Mononuclear cell (primary cell): ENCODE measurements at regions not wholly inside any gene's neighbourhood (a gene's known extent, or its start where the extent isn't known, plus 50 kb on each side); places are given as distances from the start of the nearest gene placed in this dataset.

Source experiments
- H3K27me3 ChIP-seq: 2 replicates; pipeline ENCODE4 v1.6.0; 2011; ENCODE audit warnings: low read length, control low read depth; ENCODE audit not compliant: insufficient read depth
- H3K4me1 ChIP-seq: 2 replicates; pipeline ENCODE4 v1.5.1; 2011; ENCODE audit warnings: mild to moderate bottlenecking, low read length, control low read depth; ENCODE audit not compliant: insufficient read depth
- H3K4me3 ChIP-seq: 2 replicates; pipeline ENCODE4 v1.5.1; 2011; ENCODE audit warnings: mild to moderate bottlenecking, low read length, moderate library complexity
- H3K9me3 ChIP-seq: 2 replicates; pipeline ENCODE4 v1.5.1; 2011; ENCODE audit warnings: low read depth, mild to moderate bottlenecking, control low read depth, low read length

GRCh38 chr9:118929287-118929686 lies 439.9 kb downstream of the BRINP1 start:
- Histone ChIP-seq H3K4me3 (no peak overlapping the region), H3K4me1 (no peaks in the 10 kb centered on the region), H3K9me3 (no peaks in the 10 kb centered on the region), H3K27me3 (no peaks in the 10 kb centered on the region)

DNA sequence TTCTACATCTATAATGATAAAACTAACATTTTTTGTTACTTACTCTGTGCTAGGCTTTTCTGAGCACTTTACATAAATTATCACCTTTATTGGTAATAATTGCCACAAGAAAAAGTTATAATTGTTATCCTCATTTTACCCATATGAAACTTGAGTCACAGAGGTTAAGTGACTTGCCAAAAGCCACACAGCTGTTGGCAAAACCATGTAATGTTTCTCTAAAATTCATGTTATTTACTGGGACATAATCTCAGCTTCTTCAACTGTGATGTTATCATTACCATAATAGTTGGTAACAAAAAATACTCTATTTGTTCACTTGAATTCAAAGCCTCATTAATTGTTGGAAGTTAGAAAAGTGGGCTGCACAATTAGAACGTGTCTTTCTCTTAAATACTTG lies 437.3 kb downstream of the BRINP1 start:
- no peaks in the 10 kb centered on the region for H3K4me1 ChIP-seq
- H3K27me3 ChIP-seq: no peaks in the 10 kb centered on the region
- H3K4me3 ChIP-seq: no peak overlapping the region
- H3K9me3 ChIP-seq: no peaks in the 10 kb centered on the region

DNA sequence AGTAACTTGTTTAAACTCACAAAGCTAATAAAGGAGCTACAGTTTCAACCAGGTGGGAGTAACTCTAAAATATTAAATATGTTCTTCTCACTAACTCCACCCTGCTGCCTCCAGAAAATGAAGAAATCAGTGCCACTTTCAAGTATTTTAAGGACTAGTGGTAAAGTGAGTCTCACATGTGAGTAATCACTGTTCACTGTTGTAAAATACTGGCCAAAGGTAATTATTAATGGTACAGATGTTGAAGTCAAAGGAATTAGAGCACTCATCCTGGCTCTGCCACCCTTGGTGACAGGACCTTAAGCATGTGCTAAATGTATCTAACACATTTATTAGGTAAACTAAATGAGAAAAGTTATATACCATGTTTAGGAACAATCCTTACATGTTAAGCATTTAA lies 430.7 kb downstream of the BRINP1 start:
- H3K9me3 ChIP-seq: no peaks in the 10 kb centered on the region

DNA sequence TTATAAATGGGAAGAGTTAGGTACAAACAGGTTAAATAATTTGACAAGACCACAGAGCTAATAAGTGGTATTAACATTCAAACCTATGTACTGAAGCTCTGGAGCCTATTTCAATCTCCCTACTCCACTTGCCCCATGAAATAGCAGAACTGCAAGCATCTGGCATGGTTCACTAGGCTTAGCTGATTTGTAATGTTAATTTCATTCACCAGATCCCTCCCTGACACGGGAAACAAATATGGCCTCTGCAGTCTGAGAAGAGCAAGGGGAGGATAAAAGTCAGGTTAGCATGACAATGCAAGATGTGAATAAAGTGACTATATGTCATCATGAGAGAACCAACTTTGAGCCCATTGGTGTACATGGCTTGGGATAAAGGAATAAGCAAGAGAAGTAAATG lies 428.8 kb downstream of the BRINP1 start:
- H3K9me3 ChIP-seq: no peaks in the 10 kb centered on the region
- no peaks in the 10 kb centered on the region for H3K27me3 ChIP-seq
- no peaks in the 10 kb centered on the region for H3K4me1 ChIP-seq
- no peak overlapping the region for H3K4me3 ChIP-seq

More for the DNA sequence above, 430.7 kb downstream of the BRINP1 start:
- no peak overlapping the region for H3K4me3 ChIP-seq
- no peaks in the 10 kb centered on the region for H3K4me1 ChIP-seq
- no peaks in the 10 kb centered on the region for H3K27me3 ChIP-seq

DNA sequence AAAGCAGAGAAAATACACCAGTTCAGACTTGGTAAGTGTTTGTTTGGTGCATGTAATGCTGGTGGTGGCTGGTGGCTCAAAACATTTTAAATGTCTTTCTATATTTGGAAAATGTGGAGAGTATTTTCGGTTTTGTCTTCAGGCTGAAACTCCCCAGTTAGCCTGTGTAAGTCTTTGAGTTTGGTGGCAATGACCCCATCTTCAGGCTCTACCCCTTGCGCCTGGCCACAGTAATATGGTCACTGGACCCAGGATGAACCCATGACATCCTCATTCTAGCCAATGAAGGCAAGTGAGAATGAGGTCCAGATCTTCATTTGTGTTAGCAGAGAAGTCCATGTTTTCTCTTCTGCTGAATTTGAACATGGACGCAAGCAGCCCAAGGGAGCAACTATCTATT lies 422.6 kb downstream of the BRINP1 start:
- no peaks in the 10 kb centered on the region for H3K4me1 ChIP-seq
- no peak overlapping the region for H3K4me3 ChIP-seq
- H3K27me3 ChIP-seq: no peaks in the 10 kb centered on the region
- H3K9me3 ChIP-seq: no peaks in the 10 kb centered on the region

DNA sequence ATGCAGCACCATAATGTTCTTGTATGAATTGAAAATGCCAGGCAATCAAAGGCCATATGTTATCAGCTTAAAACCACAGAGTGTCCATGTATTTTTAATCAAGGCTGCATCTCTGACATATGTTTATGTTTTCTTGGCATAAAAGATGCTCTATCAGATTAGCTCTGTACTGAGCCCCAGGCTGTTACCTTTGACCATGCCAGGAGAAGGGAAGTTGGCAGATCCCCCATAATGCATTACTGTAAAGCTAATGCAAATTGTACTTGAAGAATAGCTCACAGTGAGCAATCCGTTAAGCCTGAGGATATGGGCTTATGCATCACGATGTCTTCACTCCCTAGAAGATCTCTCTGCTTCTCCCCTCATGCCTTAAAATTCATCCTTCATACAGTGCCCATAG lies 414.4 kb downstream of the BRINP1 start:
- H3K9me3 ChIP-seq: no peaks in the 10 kb centered on the region
- H3K27me3 ChIP-seq: no peaks in the 10 kb centered on the region
- H3K4me1 ChIP-seq: no peaks in the 10 kb centered on the region
- H3K4me3 ChIP-seq: no peak overlapping the region

DNA sequence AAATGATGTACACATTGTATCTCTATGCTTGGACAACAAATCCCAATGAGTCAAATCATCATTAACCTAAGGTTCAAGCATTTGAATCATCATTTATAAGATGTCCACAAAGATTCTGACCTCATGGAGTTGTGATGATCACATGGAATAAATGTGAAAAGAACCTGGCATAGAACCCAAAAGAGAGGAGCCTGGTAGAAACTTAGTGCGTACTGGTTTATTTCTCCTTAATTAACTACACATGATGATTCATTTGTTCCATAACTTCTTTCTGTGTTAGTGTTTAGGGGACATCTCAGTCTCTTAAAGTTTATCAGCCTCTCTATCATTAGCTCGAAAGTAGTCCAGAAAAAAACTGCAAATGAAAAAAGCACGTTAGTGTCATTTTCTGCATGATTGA lies 411.6 kb downstream of the BRINP1 start:
- Histone ChIP-seq H3K4me1 (no peaks in the 10 kb centered on the region), H3K4me3 (no peak overlapping the region), H3K27me3 (no peaks in the 10 kb centered on the region), H3K9me3 (no peaks in the 10 kb centered on the region)

GRCh38 chr9:118959366-118959765 lies 409.9 kb downstream of the BRINP1 start:
- H3K4me1 ChIP-seq: no peaks in the 10 kb centered on the region
- H3K9me3 ChIP-seq: no peaks in the 10 kb centered on the region
- H3K27me3 ChIP-seq: no peaks in the 10 kb centered on the region
- H3K4me3 ChIP-seq: no peak overlapping the region

- no peak overlapping the region for H3K4me3 ChIP-seq
- H3K9me3 ChIP-seq: no peaks in the 10 kb centered on the region
- H3K27me3 ChIP-seq: no peaks in the 10 kb centered on the region
- H3K4me1 ChIP-seq: no peaks in the 10 kb centered on the region
Measured at GRCh38 chr9:118961857-118962256, 407.4 kb downstream of the BRINP1 start.

- H3K4me1 ChIP-seq: no peaks in the 10 kb centered on the region
- no peaks in the 10 kb centered on the region for H3K9me3 ChIP-seq
- H3K27me3 ChIP-seq: no peaks in the 10 kb centered on the region
- no peak overlapping the region for H3K4me3 ChIP-seq
Measured at GRCh38 chr9:118962426-118962825, 406.8 kb downstream of the BRINP1 start.

DNA sequence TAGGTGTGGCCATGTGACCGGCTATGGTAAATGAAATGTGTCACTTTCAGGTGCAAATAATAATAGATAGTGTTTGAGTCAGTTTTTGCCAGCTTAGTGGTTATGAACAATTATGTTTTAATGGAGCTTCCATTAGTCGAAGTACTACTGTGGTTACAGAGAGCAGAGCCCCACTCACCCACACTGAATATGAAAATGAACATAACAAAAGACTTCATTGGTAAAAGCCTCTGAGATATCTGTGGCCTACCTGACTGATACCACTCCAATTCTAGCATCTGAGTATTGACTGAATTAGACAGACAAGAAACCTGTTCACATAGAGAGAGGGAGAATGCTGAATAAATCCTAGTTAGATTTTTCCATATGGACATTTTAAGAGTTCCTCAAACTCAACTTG lies 405.6 kb downstream of the BRINP1 start:
- Histone ChIP-seq H3K27me3 (no peaks in the 10 kb centered on the region), H3K4me1 (no peaks in the 10 kb centered on the region), H3K9me3 (no peaks in the 10 kb centered on the region), H3K4me3 (no peak overlapping the region)

- H3K4me1 ChIP-seq: no peaks in the 10 kb centered on the region
- no peaks in the 10 kb centered on the region for H3K9me3 ChIP-seq
- no peak overlapping the region for H3K4me3 ChIP-seq
- no peaks in the 10 kb centered on the region for H3K27me3 ChIP-seq
Measured at GRCh38 chr9:118967901-118968300, 401.3 kb downstream of the BRINP1 start.

DNA sequence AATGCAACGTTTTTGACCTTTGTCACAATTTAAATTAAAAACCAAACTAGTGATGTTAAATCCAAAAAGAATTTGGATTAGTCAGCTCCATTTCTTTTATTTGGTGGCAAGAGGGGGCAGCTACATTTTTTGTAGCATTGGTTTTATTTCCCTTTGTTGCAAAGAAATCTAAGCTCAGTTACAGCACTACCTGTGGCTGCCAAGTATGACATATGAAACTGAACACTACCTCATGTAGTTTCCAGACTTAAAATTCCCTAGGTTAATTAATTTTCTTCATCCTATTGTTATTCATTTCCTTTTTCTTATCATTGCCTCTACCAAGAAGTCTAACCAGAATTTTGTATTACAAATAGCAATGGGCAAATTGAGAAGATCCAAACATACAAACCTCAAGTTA lies 393.5 kb downstream of the BRINP1 start:
- Histone ChIP-seq H3K4me1 (no peaks in the 10 kb centered on the region), H3K9me3 (no peaks in the 10 kb centered on the region), H3K4me3 (no peak overlapping the region), H3K27me3 (no peaks in the 10 kb centered on the region)

DNA sequence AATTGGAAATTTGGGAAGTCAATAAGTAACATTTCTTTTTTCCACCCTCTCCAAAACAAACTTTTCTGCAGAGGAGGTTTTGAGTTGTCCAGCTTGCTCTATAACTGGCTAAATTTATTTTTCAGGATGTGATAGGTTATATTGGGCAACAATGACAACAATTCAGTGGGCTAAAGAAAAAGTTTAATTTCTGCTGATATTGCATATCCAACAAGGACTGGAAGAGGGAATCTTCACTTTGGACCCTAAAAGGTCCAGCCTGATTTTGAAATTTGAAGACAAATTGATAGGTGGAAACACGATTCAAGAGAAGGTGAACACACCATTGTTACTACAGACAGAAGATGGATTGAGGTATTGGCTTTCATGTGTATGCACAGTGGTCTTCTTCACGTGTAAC lies 393.1 kb downstream of the BRINP1 start:
- Histone ChIP-seq H3K4me3 (no peak overlapping the region), H3K27me3 (no peaks in the 10 kb centered on the region), H3K4me1 (no peaks in the 10 kb centered on the region), H3K9me3 (no peaks in the 10 kb centered on the region)

DNA sequence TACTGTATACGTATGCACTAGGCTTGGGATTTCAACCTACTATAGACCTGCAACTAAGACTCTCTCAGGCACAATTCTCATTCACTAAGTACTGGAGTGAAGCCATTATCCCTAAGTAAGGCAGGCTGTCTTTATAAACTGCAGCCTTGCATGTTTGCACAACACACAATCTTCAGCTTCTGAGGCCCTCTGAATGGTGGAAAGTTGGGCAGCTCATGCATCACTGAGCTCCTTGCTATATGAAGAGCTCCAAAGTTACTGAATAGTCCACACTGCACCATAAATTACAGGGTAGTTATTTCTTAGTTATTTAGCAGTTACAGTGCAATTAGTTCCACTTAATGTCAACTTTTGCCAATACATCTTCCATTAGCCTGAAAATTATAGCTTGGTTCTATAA lies 384.6 kb downstream of the BRINP1 start:
- Histone ChIP-seq H3K9me3 (no peaks in the 10 kb centered on the region), H3K4me1 (no peaks in the 10 kb centered on the region), H3K4me3 (no peak overlapping the region), H3K27me3 (no peaks in the 10 kb centered on the region)

DNA sequence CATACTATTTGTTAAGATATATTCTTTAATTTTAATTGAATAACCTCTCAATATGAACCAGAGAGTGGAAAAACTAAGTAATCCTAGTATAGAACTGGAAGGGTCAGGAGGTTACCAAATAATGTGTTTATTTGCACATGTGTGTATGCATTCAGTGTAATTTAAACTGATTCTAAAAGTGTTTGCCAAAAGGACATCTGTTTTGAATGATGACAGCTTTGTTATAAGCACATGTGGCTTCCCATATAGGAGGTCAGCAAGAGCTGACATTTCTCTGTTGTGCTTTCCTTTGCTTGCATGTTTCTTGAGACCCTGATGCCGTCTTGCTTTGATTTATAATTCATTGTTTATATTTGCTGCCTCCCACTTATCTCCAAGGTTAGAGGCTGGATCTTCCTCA lies 383.4 kb downstream of the BRINP1 start:
- Histone ChIP-seq H3K27me3 (no peaks in the 10 kb centered on the region), H3K4me3 (no peak overlapping the region), H3K4me1 (no peaks in the 10 kb centered on the region), H3K9me3 (no peaks in the 10 kb centered on the region)

DNA sequence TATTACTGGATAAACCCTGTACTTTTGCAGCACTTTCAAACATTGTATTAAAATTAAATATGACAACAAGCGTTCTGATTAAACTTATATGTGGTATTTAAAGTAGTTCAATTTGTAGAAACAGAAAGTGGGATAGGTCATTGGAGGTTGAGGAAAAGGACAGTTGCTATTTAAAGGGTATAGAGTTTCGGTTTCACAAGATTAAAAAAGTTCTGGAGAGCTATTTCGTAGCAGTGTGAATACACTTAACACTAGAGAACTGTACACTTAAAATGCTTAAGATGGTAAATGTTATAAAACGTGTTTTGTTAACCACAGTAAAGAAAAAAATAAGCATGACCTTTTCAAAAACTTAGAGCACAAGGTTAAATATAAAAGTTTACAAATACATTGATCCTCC lies 382.1 kb downstream of the BRINP1 start:
- H3K4me1 ChIP-seq: no peaks in the 10 kb centered on the region
- H3K27me3 ChIP-seq: no peaks in the 10 kb centered on the region
- H3K4me3 ChIP-seq: no peak overlapping the region
- no peaks in the 10 kb centered on the region for H3K9me3 ChIP-seq
